ENCODE measurements at regions not wholly inside any gene's neighbourhood (a gene's known extent, or its start where the extent isn't known, plus 50 kb on each side); places are given as distances from the start of the nearest gene placed in this dataset.

GRCh38 chr21:25234857-25235801 lies 372.2 kb downstream of the MRPL39 start:
- CTCF ChIA-PET = interaction anchor here (0.5 to 0.6 kb wide), 3 partner anchors 32 to 1522 kb away, joined by 3 to 8 read pairs (median 4); no protein-coding TSS in a partner anchor
- Histone ChIP-seq H3K56ac (ENCODE audit: extremely low read depth, insufficient read depth, low read length) (no peak overlapping the region), H3K36me3 (ENCODE audit: control insufficient read depth, insufficient read depth, low read length) (no peaks in the 10 kb centered on the region), H3K18ac (ENCODE audit: low read depth, low read length) (no peak overlapping the region), H4K5ac (ENCODE audit: low read depth, low read length) (no peak overlapping the region), H3K23ac (ENCODE audit: low read depth, low read length) (no peak overlapping the region), H3K9me3 (ENCODE audit: control insufficient read depth, insufficient read depth, low read length) (no peaks in the 10 kb centered on the region), H2BK5ac (ENCODE audit: low read depth, low read length, poor library complexity, severe bottlenecking) (no peak overlapping the region), H3K27me3 (ENCODE audit: control insufficient read depth, insufficient read depth, low read length) (no peaks in the 10 kb centered on the region), H2AK5ac (ENCODE audit: low read depth, low read length) (no peak overlapping the region), H4K91ac (ENCODE audit: insufficient read depth, low read depth, low read length) (no peak overlapping the region), H3K9ac (ENCODE audit: low read depth, low read length) (no peak overlapping the region), H3K4ac (ENCODE audit: low read depth, low read length) (no peak overlapping the region), H3K4me3 (ENCODE audit: insufficient read depth, low read depth, low read length) (no peak overlapping the region), H2AK9ac (replicated peaks; ENCODE audit: low read depth, low read length, poor library complexity) (no peak overlapping the region), H2BK120ac (ENCODE audit: low read depth, low read length) (no peak overlapping the region), H3K14ac (replicated peaks; ENCODE audit: low read depth, low read length) (no peak overlapping the region), H2AFZ (replicated peaks; ENCODE audit: low read length, poor library complexity) (no peak overlapping the region), H3K4me2 (ENCODE audit: low read depth, low read length) (no peak overlapping the region), H2BK15ac (ENCODE audit: low read depth, low read length) (no peak overlapping the region), H3K9me1 (ENCODE audit: insufficient read depth, low read length) (no peaks in the 10 kb centered on the region), H4K8ac (ENCODE audit: low read depth in 2 of 2, low read length in 2 of 2) (no peak overlapping the region), H2BK20ac (ENCODE audit: low read depth, low read length) (no peak overlapping the region), H3K79me1 (ENCODE audit: low read depth in 1 of 2, low read length in 2 of 2) (no peaks in the 10 kb centered on the region), H4K20me1 (ENCODE audit: insufficient read depth, low read length) (no peaks in the 10 kb centered on the region), H3K27ac (ENCODE audit: insufficient read depth, low read length) (no peak overlapping the region), H3K4me1 (ENCODE audit: control insufficient read depth, insufficient read depth, low read length) (no peaks in the 10 kb centered on the region)
- in situ Hi-C loops (cut with MboI; ENCODE audit: low sequenced_read_pairs) (no loop called here), intact Hi-C loops (cut with micrococcal nuclease) (no loop called here), dilution Hi-C loops (cut with HindIII; ENCODE audit: low sequenced_read_pairs, unreplicated experiment) (no loop called here)
- BruUV-seq (replicated peaks) = no TSS peak
- DNase-seq = no peak
- peak; percentile 49 for ATAC-seq (ENCODE audit: low read depth)
- TF ChIP-seq RFX5 (IDR thresholded peaks at IDR 0.05; ENCODE audit: low read depth, low read length) (no peak), CHD1 (IDR thresholded peaks at IDR 0.05; ENCODE audit: low read depth, low read length) (no peak), RAD21 (IDR thresholded peaks at IDR 0.05; ENCODE audit: low read length) (no peak), POLR2A (IDR thresholded peaks at IDR 0.05; ENCODE audit: low read depth, low read length) (no peak), MXI1 (IDR thresholded peaks at IDR 0.05; ENCODE audit: borderline replicate concordance, low read depth, low read length) (no peak)
- POLR2A ChIA-PET (ENCODE audit: unreplicated experiment) = no interaction called here
- no CpG with 5 or more reads among the region's 4 CpGs for WGBS, 2 experiments (ENCODE audit: extremely low coverage in 2 of 2, insufficient read length in 1 of 2)

Data from IMR-90 (cell line).